ENCODE measurements at regions not wholly inside any gene's neighbourhood (a gene's known extent, or its start where the extent isn't known, plus 50 kb on each side); places are given as distances from the start of the nearest gene placed in this dataset.

DNA sequence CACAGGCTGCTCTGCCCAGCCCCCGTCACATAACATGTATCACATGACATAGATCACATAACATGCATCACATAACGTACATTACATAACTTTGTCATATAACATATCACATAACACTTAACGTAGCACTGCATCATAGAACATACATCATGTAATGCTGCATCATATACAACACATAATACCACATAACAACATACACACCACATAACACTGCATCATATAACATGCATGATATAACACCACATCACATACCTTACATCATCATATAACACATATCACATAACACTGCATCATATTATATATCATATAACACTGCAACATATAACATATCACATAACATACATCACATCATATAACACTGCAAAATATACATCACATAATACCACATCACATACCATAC, 83.8 kb downstream of the AXIN2 start:
- FAIRE-seq (no peak), DNase-seq (ENCODE audit: low spot score in 2 of 2) (no peak)

DNA sequence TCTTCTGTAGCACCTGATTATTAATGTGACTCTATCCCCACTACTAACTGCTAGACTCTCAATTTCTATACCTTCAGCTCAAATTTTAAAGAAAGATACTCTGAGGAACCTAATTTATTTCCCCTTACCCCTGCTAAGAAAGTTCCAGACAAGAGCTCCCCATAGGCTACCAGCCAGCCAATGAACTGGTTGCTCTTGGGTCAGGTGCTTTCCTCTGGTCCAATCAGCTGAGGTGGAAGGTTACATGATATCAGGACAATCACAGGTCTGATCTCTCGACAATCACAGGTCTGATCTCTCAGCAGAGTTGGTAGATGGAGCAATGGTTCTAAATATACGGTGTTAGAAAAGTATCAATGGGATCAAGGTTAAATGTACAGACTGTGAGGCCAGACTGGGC, 86.8 kb downstream of the AXIN2 start:
- FAIRE-seq: no peak
- no peak for DNase-seq (ENCODE audit: low spot score in 2 of 2)

DNA sequence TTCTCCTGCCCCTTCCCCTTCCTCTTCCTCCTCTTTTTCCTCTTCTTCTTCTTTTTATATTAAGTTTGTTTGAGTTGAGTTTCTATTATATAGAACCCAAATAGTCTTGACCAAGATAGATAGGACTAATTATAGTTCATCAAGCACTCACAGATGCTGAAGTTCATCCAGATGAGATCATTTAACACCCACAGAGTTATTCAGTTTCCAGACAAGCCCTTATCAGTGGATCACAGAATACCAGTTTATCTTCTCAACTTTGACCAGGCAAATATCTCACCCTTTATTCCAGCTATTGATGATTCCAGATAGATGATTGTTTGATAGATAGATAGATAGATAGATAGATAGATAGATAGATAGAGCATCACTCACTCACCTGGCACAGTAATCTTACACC, 87.5 kb downstream of the AXIN2 start:
- no peak for FAIRE-seq
- DNase-seq (ENCODE audit: low spot score in 2 of 2): no peak

- DNase-seq (ENCODE audit: low spot score in 2 of 2): no peak
- FAIRE-seq: no peak
Measured at GRCh38 chr17:65473363-65473762, 88.1 kb downstream of the AXIN2 start.

DNA sequence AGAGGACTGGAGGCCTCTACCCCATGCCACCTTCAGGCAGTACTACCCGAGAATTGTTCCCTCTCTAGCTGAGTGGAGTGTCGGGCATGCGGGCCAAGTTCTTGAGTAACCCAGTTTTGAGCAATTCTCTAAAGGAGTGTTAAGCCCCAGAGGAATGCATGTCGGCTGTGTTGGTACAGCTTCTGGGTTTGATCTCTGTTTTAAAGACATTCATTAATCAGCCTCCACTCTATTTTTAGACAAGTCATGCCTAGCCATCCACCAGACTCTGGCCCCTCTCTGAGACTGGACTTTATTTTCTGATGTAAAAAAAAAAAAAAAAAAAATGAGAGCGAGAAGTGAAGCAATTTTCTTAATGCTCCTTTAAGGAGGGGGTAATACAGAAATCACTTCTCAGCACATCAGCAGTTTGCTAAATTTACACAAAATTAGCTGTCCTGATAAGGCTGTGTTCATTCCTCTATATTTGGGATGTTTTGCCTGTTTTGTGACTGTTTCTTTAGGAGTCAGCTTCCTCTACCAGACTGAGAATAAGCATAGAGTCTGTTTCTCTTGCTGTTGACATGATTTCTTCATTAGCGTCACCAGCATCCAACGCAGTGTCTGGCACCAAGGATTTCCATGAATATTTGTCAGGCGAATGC, 88.7 kb downstream of the AXIN2 start:
- DNase-seq (ENCODE audit: low spot score in 2 of 2) (peak in 1 of 2 donors; percentile 31), FAIRE-seq (no peak)

DNA sequence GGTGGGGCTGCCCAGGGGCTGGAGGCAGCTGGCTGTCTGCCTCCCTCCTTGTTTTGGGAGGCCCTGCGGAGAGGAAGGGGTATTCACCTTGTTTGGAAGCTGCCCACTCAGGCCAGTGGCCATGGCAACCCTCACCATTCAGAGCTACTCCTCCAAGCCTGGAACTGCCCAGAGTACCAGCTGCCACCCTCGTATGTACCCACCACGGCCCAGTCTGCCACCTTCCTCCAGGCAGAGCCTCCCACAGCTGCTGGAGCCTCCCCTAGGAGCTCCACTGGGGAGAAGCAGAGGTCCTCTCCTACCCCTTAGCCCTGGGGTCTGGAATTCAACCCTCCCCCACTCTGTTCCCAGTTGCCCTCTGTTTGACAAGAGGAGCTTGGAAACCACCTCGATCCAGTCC, 90.7 kb downstream of the AXIN2 start:
- no peak for DNase-seq (ENCODE audit: low spot score in 2 of 2)
- FAIRE-seq: no peak

DNA sequence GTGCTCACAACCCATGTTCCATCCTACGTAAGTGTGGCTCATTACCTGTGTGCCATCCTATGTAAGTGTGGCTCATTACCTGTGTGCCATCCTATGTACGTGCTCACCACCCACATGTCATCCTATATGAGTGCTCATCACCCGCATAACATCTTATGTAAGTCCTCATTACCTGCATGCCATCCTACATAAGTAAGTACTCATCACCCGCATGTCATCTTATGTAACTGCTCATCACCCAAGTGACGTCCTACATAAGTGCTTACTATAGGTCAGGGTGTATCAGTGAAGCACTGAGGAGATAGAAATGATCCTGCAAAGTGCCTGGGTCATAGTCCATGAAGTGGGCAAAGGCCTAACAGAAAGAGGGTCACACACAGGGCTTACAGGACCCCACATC, 93.1 kb downstream of the AXIN2 start:
- DNase-seq (ENCODE audit: low spot score in 2 of 2) (no peak), FAIRE-seq (no peak)

GRCh38 chr17:65467156-65467555, 94.3 kb downstream of the AXIN2 start:
- DNase-seq (ENCODE audit: low spot score in 2 of 2) (no peak), FAIRE-seq (no peak)

DNA sequence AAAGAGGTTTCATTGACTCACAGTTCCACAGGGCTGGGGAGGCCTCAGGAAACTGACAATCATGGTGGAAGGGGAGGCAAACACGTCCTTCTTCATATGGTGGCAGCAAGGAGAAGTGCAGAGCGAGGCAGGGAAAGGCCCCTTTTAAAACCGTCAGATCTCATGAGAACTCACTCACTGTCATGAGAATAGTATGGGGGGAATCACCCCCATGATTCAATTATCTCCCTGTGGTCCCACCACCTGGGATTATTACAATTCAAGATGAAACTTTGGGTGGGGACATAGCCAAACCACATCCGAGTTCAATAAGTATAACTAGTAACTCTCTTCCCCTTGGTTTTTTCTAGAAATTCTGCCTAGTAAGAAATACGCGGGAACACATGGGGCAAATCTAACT, 94.9 kb downstream of the AXIN2 start:
- no peak for FAIRE-seq
- no peak for DNase-seq (ENCODE audit: low spot score in 2 of 2)

DNA sequence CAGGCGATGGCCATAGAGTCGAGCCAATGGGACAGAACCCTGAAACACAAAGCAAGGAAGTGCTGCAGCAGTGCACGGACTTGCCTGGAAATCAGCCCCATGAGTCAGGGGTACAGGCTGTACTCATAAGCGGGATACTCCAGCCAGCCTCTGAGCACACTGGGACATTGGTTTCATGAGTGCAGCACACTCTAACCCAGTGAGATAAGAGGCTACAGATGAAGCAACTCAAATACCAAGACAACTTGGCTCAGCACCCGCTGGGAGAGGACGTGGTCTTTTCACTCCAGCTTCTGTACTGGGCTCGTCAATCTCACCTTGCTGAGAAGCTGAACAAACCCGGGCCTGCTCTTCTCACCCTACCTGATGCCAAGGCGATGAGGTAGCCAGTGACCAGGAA, 98.2 kb downstream of the AXIN2 start:
- DNase-seq (ENCODE audit: low spot score in 2 of 2): no peak
- no peak for FAIRE-seq

DNA sequence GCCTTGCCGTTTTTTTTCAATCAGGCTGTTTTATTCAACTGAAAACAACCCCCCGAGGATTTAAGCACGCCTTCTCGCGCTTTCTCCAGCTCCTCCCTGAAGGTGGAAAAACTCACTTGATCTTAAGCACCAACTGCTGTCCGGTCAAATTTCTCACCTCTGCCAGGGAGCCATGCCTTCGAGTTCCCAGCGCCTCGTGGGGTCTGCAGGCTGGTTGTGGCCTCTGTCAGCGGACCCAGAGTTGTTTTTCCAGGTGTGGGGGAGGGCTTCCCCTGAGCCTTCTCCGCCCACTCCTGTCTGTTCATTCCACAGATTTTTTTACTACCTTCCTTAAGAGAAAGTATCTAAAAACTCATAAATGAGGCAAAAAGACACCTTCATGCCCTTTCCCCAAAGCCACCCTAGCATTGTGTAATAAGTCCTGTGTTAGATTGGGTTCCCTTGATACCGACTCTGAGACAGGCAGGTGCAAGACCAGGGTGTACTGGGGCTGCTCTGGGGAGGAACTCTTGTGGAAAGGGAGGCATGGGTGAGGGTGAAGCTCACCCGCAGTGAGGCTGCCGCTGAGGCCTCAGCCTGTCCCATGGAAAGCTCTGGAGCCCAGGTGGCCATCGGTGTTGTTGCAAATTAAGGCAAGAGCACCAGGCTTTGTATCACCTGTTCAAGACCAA, 101.6 kb downstream of the AXIN2 start:
- no peak for FAIRE-seq
- DNase-seq (ENCODE audit: low spot score in 2 of 2): no peak

DNA sequence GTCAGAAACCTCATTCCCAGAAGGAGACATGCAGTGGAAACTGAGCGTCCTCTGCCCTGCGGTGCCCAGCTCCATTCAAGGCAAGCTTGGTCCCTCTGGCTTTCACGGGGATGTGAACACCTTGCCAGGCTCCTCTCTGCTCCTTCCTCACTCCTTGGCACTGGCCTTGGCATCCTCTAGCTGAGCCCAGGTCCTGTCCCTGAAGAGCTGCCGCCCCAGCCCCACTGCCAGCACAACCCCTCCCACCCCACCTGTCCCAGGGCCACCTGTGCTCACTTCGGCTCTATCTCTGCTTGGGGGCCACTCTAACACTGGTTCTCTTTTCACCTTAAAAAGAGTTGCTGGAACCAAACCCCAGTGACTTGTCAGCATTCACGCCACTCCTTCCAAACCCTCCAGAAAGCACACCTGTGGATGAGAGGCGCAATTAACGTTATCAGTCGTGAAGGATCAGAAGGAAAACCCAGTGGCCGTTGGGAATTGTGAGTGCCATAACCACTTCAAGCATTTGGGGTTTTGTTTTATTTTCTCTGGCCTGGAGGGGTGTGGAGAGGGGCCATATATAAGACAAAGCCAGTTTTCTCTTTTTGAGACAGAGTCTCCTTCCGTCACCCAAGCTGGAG, 103.7 kb downstream of the AXIN2 start:
- DNase-seq (ENCODE audit: low spot score in 2 of 2) (no peak), FAIRE-seq (no peak)

GRCh38 chr17:65457183-65457582, 104.3 kb downstream of the AXIN2 start:
- DNase-seq (ENCODE audit: low spot score in 2 of 2): no peak
- no peak for FAIRE-seq

DNA sequence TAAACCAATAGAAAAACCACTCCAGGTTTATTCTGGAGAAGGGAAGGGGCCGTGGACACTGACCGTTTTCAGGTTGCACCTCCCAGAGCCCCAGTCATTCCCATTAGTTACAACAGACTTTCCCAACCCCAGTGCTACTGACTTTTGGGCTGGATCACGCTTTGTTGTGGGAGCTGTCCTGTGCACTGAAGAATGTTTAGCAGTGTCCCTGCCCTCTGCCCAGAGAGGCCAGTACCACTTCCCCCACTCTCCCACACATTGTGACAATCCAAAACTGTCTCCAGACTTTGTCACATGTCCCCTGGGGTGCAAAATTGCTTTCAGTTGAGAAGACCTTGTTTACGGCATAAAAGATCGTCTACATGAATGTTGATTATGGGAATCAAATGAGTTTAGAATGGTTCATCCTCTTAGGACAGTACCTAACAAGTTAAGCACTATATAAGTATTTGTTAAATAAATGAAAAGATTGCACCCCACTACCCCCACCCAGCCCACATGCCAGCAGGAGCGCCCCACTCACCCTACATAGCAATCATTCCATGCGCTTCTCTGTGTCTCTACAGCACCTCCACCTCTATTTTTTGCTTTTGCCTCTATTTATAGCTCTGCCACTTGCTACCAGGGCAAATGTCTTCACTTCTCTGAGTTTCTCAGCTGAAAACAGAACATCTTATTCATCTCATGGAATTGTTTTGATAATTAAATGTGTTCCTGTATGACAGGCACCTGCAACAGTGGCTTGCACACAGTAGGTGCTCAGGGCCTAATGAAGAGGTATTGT, 104.9 kb downstream of the AXIN2 start:
- FAIRE-seq (no peak), DNase-seq (ENCODE audit: low spot score in 2 of 2) (no peak)

GRCh38 chr17:65455972-65456343, 105.5 kb downstream of the AXIN2 start:
- FAIRE-seq (no peak), DNase-seq (ENCODE audit: low spot score in 2 of 2) (peak in 1 of 2 donors; percentile 22)

DNA sequence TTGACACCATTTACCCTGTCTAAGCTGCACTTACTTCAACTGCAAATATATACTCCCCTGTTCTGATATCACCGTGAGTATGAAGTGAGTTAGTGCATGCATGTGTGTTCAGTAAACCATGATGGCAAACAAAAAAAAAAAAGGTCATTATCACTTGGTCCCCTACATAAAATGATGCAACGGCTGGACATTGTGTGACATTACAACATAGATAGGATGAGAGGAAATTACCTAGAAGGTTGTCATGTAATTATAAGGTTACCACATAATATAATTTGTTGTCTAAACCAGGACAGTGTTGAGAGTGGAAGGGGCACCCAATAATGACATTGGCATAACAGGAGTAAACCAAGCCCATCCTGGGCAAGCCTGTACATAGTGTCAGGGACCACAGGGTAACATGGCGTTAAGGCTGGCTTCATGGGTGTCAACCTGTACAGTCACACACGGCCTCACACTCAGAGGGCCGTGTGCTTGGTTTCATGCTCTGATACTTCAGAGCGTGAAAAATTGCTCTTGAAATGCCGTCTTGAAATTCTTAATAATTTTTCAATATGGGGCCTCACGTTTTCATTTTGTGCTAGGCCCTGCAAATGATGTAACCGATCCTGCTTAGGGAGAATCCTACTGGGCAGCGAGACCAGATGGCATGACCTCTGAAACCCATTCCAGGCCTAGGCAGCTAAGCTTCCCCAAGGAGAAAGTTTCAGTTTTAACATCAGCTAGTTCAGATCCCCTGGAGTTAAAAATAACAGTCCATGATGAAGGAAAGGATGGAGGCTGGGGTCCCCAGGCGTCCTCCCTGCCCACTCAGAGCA, 106.1 kb downstream of the AXIN2 start:
- no peak for FAIRE-seq
- no peak for DNase-seq (ENCODE audit: low spot score in 2 of 2)

DNA sequence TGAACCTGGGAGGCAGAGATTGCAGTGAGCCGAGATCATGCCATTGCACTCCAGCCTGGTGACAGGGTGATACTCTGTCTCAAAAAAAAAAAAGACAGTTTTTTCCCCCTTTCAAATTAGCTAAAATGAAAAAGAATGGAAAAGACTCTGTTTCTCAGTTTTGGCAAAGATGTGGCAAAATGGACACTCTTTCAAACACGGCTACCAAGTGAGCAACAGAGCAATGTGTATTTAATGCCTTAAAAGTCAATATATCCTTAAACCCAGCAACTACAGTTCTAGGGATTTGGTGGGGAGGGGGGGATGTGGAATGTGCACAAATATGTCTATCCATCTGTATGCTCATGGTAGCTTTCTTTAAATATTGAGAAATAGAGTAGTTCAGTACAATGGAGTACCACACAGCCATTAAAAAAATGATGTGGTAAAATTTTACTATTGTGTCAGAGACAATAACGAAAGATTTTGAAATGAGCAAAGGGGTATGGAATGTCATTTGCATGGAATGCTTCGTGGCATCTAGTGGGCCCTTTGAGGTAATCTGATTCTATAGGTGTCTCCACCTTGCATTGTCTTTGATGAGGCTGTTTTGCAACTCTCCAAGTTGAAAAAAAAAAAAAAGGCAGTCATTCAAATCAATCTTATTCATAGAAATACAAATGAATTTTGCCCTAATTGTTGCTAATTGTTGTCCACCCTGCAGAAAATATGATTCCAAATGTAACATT, 108.1 kb downstream of the AXIN2 start:
- DNase-seq (ENCODE audit: low spot score in 2 of 2): no peak
- FAIRE-seq: no peak

DNA sequence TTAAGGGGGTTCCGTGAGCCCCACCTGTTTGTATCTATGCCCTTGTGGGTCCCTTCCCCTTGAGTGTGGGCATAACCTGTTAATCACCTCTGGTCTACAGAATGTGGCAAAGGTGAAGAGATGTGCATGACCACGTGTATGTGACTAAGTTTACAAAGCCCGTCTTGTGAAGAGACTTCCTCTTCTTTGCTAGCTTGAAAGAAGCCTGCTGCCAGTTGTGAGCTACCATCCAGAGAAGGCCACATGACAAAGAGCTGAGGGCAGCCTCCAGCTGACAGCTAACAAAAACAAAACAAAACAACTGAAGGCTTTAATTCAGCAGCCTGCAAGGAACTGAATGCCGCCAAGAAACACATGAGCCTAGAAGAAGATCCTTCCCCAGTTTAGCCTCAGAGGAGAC, 112.0 kb downstream of the AXIN2 start:
- DNase-seq (ENCODE audit: low spot score in 2 of 2) (no peak), FAIRE-seq (no peak)

DNA sequence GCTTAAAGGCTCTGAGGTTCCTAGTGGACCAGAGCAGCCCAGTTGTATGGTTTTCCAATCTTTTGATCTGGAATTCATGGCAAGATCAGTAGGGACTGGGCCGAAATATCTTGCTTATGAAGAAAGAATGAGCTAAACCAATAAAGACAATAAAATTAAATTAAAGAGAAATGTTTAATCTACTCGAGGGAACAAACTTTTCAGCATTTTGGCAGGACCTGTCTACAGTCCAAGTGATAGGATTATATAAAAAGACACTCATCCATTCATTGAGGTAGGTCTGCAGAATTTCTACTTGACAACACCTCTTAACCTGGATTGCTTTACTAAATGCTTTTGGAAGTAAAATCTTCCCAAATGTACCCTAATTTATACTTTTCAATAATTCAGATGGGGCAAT, 113.6 kb downstream of the AXIN2 start:
- FAIRE-seq: no peak
- no peak for DNase-seq (ENCODE audit: low spot score in 2 of 2)

All from frontal cortex (tissue), 3 donors.